OCI-LY7 (cell line): ENCODE measurements at regions not wholly inside any gene's neighbourhood (a gene's known extent, or its start where the extent isn't known, plus 50 kb on each side); places are given as distances from the start of the nearest gene placed in this dataset.
"Not testable (repeated sequence)": the region's sequence is repeated elsewhere in the genome, so short reads cannot be mapped to it uniquely, and the experiment has no call there.

Experiments used
- CTCF ChIP-seq: fragments of 200-600 bp; sonication (generic); conservative IDR thresholded peaks from 2 replicates; pipeline ENCODE4 v1.5.1; 2014; ENCODE audit warnings: mild to moderate bottlenecking, antibody characterized with exemption, low read length, moderate library complexity, mixed read lengths
- EZH2phosphoT487 ChIP-seq: fragments of 200-600 bp; sonication (generic); IDR thresholded peaks from 2 replicates; pipeline ENCODE4 v1.6.1; 2018; ENCODE audit warnings: low read depth, borderline replicate concordance, mild to moderate bottlenecking, mixed run types, antibody characterized with exemption, low read length, moderate library complexity, mixed read lengths

- not testable (repeated sequence) for TF ChIP-seq CTCF, EZH2phosphoT487
Observed at GRCh38 chr13:63218596-63218995, 1802.9 kb upstream of the PCDH20 start.
